ENCODE measurements at regions not wholly inside any gene's neighbourhood (a gene's known extent, or its start where the extent isn't known, plus 50 kb on each side); places are given as distances from the start of the nearest gene placed in this dataset.
"Not testable (repeated sequence)": the region's sequence is repeated elsewhere in the genome, so short reads cannot be mapped to it uniquely, and the experiment has no call there.

DNA sequence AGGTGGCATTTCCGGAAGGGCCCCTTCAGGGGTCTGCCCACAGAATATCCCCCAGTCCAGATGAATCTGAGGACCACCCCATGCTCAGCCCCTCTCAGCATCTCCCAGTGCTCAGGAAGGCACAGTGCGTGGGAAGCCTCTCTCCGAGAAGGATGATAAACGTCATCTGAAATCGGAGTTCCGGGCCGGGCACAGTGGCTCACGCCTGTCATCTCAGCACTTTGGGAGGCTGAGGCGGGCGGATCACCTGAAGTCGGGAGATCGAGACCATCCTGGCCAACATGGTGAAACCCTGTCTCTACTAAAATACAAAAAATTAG lies 74.5 kb upstream of the PPP1R26 start:
- not testable (repeated sequence) for DNase-seq (ENCODE audit: low spot score)

DNA sequence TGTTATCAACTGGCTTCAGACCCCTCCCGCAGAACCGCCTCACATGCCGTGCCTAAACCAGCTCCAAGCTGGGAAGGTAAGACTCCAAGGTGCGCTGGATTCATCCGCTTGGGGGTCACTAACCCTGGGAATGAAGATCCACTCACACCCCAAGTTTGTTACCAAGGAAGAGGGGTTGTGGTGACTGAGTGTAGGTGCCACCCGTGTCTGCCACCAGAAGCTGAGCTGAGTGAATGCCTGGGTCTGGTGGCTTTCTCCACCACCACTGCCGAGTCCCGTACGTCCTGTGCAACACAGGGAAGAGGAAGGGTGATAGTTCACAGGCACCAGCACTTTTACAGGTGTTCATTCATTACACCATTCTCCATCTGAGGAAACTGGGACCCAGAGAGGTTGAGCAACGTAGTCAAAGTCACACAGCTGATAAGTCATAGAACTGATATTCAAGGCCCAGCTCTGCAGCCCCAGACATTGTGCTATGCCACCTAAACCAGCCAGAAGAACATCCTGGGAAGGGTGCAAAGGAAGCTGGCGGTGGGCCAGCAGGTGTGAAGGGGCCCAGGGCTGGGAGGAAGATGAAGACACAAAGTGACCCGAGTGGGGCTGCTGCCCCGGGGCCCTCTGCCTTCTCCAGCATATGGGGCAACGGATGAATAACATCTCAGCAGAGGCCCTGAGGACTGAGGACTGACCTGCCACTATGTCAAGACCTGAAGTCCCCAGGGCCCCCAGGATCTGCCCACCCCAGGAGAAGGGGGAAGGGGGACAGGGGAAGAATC lies 70.9 kb upstream of the PPP1R26 start:
- no peak for DNase-seq (ENCODE audit: low spot score)

DNA sequence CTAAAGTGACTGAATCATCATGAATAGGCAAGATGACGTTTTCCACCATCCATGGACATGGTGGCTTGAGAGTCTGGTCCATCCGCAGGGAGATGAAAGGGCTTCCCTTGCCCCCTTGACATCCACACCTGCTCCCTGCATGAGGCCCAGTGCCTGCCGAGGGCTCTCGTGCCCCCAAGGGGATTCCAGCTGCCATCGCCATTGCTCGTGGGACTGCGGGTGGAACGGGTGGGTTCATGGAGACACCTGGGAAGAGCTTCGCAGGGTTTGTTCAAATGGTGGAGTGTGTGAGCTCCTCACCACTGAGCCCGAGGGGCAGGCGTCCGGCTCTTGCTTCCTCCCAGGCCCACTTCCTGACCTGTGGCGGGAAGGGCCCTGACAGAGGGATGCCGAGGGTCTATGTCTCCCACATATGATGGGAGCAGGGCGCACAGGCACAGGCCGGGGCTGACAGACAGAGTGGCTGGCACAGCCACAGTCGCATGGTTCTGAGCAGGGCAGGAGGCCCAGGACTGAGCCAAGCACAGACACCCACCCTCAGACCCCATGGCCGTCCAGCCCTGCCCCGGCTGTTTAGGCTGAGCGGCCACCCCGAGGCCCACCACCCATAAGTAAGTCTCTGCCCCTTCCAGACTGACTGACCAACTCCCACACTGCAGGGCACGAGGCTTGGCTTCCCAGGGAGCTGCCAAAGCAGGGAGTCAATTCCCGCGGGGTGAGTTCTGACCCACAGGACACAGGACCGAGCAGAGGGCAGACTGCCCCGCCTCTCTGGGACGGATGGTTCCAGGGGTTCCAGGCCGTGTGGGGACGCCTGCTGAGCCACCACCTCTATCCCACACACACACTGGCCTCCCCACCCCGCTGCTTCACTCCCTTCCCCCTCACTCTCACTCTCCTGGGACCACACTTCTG lies 70.0 kb upstream of the PPP1R26 start:
- no peak for DNase-seq (ENCODE audit: low spot score)

DNA sequence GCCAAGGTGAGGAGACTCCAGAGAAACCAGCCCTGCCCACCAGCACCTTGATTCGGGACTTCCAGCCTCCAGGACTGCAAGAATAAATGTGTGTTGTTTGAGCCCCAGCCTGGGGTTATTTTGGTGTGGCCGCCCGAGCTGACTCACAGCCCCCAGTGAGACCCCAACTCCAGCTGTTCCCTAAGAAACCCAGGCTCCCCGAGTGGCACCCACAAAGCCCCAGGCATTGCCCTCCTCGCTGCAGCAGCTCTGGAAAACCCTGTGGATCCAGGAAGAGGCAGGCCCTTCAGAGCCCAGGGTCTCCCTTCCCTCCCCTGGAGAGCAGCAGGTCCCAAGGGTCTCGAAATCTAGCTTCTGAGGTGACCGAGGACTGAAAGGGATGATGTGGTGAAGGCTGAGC lies 69.2 kb upstream of the PPP1R26 start:
- DNase-seq (ENCODE audit: low spot score): no peak

DNA sequence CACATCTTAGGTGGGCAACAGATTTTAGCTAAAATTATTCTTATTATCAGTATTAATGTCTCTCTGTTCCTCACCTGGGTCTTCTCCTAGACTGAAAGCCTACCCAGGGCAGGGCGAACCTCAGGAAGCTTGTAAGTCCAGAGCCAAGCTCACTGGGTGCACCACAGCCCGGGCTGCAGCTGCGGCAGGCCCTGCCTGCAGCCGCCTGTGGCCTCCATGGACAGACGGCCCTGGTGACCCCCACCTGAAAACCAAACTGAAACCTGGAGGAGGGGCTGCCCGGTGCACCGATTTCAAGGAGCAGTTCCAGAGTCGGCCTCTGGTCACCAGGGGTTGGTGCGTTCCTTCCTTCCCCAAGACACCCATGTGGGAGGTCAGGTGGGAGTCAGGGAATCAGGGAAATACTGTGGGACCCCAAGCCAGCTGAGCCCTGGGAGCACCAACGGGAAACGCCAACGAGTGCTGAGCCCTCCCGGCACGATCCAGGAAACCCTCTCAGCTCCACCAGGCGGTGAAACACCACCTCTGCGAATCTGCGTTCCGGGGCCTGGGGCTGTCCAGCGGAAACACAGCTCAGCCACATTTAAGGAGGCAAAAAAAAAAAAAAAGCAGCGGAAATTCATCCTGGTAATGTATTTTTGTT lies 68.6 kb upstream of the PPP1R26 start:
- no peak for DNase-seq (ENCODE audit: low spot score)

DNA sequence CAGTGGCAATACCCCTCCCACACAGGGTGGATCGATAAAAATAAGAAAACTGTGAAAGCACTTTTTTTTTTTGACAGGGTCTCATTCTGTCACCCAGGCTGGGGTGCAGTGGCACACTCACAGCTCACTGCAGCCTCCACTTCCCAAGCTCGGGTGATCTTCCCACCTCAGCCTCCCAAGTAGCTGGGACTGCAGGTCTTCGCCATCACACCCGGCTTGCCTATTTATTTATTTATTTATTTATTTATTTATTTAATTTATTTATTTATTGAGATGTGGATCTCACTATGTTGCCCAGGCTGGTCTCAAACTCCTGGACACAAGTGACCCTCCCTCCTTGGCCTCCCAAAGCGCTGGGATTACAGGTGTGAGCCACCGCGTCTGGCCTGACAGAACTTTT lies 68.0 kb upstream of the PPP1R26 start:
- DNase-seq (ENCODE audit: low spot score): not testable (repeated sequence)

DNA sequence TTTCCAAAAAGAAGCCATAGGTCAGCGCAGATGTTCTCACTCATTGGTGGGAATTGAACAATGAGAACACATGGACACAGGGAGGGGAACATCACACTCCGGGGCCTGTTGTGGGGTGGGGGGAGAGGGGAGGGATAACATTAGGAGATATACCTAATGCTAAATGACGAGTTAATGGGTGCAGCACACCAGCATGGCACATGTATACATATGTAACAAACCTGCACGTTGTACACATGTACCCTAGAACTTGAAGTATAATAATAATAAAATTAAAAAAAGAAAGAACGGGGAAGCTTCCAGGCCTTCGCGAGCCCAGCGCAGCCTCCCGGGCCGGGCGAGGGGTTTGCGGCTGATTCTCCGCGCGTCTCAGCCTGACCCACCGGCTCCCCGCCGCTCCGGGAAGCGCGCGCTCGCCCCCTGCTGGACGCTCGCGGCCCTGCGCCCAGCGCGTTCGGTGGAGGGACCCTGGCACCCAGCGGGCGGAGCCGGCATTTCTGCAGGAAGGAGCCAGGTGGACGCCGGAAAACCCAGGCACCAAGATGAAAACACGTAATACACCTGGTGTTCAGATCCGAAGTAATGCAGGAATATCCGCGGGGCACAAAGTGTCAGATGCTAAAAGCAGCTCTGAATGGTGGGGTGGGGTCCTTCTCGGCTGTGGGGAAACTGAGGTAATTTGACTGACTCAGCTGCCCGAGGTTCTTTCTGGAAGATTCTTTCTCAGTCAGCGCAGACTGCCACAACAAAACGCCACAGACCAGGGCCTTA lies 67.1 kb upstream of the PPP1R26 start:
- DNase-seq (ENCODE audit: low spot score): peak; percentile 44

DNA sequence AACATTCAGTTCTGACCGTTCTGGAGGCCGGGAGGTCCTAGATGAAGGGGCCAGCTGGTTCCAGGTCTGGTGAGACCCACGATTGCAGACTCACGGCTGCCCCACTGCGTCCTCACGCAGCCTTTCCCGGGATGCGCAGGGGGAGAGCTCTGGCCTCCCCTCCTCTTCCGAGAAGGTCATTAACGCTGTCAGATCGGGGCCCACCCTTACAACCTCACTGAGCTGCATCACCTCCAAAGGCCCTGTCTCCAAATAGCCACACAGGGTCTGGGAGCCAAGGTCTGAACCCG lies 66.6 kb upstream of the PPP1R26 start:
- DNase-seq (ENCODE audit: low spot score): no peak

DNA sequence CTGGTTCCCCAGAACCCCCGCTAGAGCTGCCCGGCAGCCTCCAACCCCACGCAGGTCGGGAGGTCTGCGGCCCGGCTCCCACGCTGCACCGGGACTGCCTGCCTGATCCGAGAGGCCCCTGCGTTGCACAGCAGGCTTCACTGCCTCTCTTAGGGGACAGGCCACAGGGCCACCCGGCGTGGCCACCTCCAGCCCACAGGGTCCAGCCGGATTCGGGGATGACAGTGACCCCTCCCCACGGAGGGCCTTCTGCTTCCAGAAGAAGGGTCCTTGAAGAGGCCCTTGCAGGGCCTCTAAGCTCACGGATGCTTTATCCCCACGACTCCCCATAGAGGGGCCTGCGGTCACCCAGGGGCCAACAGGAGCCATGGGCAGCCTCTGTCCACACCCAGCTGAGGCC lies 66.1 kb upstream of the PPP1R26 start:
- no peak for DNase-seq (ENCODE audit: low spot score)

DNA sequence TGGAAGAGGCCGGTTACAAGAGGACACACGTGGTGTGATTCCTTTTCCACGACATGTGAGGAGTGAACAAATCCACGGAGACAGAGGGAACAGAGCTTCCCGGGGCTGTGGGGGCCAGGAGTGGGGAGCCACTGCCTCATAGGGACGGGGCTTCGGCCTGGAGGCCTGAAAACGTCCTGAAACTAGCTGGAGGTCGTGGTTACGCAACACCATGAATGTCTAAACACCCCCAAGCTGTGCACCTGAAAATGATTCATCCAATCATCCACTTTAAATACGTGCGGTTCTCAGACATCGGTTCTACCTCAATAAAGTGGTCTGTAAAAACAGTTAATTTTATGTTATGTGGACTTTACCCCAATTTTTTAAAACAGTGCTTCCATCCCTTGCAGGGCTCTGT lies 65.3 kb upstream of the PPP1R26 start:
- DNase-seq (ENCODE audit: low spot score): no peak

DNA sequence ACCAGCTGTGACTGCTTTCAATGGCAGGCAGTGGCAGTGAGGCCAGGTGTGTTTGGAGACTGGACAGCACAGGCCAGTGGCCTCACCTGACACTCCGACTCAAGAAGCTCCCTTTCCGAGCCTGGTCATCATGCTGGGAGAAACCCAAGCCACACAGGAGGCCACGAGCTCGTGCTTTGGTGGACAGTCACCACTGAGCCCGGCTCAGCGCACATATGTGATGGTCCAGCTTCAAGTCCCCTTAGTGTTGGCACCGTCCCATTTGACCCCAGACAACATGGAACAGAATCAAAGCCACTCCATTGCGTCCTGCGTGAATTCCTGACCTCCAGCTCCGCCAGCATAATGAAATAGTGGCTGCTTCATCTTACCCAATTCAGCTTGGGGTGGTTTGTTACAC lies 64.0 kb upstream of the PPP1R26 start:
- no peak for DNase-seq (ENCODE audit: low spot score)

DNA sequence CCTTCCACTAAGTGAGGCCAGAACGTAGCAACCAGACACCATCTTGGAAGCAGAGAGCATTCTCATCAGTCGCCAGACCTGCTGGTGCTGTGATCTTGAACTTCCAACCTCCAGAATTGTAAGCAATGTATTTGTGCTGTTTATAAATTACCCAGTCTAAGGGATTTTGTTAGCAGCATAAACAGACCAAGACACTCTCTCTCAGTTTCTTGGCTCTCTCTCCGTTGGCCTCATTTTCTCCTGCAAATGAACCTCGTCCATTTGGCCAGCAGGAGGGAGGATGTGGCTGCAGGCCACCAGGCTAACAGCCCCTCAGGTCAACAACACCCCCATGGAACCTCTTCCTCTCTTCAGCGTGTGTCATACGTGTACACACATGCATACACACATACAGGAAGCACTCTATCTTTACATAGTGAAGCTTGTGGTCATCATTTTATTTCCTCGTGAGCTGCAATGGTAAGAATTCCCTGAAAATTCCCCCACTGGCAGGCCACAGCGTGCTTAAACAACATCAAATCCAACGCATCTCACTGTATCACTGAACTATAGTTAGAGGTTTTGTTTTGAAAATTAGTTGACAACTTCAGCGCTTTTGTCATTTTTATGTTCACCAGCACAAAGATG lies 62.8 kb upstream of the PPP1R26 start:
- no peak for DNase-seq (ENCODE audit: low spot score)

DNA sequence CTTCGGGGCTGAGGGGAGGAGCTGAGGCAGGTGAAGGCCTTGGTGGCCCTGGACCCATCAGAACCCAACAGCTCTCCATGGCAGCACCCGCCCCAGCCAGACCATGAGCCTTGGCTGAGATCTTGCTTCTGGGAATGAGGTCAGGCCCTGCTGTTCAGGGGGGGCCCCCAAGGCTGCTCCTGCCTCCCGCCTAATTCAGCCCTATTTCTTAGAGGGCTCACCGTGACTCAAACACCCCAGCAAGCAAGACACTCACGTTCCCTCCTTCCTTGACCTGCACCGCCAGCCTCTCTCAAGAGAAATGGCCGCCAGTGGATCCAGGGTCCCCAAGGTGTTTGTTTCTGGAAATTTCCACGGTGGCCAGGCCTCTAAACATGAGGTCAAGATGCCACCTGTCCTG lies 61.4 kb upstream of the PPP1R26 start:
- DNase-seq (ENCODE audit: low spot score): no peak

DNA sequence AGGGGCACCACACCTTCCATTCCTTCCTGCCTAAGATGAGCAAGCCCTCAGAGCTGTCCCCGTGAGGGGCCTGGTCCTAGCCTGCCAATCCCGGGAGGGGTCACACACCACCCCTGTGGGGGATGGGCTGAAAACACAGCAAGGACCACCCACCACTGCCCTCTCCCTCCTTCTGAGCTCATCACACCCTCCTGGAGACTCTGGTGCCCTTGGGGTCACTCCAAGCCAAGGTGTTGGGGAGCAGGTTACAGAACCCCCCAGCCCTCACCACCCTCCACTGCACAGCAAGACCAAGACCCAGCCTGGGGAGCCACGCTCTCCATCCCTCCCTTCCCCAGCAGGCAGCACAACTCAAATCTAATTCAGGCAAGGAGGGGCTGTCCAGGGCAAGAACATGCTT lies 60.5 kb upstream of the PPP1R26 start:
- DNase-seq (ENCODE audit: low spot score): no peak

DNA sequence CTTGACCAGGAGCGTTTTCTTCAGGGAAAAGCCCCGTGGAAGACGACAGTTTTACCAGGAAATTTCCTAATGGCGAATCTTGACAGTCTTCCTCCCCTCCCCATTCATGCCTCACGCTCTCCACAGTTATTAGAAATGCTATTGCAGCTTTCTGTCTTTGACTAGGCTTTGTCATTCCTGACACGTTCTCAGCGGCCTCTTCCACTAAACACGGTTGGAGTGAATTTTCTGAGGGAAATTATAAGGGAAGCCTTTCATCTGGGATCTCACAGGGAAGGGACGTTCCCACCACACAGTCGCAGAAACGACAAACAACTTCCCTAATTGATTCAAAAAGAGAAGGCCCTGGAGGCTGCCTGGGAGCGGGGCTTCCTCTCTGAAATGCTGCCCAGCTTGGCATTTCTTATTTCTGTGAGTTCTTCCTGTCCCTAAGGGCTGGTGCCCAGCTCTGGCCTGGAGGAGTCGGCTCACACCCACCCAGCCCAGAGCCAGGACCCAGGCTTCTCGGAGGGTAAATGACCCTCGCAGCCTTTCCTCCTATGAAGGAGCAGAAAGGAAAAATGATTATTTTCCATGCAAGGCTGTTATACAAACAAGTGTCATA lies 57.1 kb upstream of the PPP1R26 start:
- no peak for DNase-seq (ENCODE audit: low spot score)

DNA sequence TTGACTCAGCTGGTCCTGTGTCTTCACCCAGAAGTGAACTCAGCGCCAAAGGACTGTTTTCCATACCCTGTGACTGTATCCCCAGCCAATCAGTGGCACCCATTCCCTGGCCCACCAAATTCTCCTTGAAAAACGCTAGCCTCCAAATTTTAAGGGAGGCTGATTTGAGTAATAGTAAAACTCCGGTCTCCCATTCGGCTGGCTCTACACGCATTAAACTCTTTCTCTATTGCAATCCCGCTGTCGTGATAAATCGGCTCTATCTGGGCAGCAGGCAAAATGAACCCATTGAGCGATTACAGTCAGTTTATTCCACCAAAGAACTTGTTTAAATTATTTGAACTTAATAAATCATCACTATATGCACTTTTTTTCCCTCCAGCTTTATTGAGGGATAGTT lies 55.9 kb upstream of the PPP1R26 start:
- DNase-seq (ENCODE audit: low spot score): no peak

Measured in CD4-positive, alpha-beta T cell treated with Interleukin-6 at 100 ng/mL for 8 hours (primary cell).